Midbrain (tissue), 1 donor: ENCODE measurements at regions not wholly inside any gene's neighbourhood (a gene's known extent, or its start where the extent isn't known, plus 50 kb on each side); places are given as distances from the start of the nearest gene placed in this dataset.
"Not testable (repeated sequence)": the region's sequence is repeated elsewhere in the genome, so short reads cannot be mapped to it uniquely, and the experiment has no call there.

Experiments used
- DNase-seq: peaks from one replicate; lab custom pipeline; 2025; lab: John Stamatoyannopoulos, UW

DNA sequence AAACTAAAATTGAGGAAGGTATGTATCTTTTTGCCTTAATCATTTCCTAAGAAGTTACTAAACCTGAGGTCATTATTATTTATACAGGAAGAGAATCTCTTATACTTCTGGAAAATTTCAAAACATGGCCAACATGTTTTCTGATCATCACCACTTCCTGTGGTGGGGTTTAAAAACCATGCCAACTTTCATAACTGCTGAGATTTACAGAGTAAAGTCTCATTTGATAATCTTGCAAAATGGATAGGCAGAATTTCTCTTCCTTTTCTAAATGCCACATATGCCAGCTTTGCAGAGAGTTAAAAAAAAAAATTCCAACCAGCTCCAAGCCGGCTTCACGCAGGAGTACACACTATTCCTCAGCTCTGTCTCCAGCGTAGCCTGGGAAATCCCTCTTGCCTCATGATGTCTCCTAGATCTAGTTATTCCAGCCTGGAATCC lies 124.3 kb upstream of the SPRED1 start:
- peak; percentile 20 for DNase-seq

- no peak for DNase-seq
Measured at GRCh38 chr15:38128921-38129320, 123.7 kb upstream of the SPRED1 start.

GRCh38 chr15:38129531-38130204 lies 123.0 kb upstream of the SPRED1 start:
- DNase-seq: peak; percentile 71

DNA sequence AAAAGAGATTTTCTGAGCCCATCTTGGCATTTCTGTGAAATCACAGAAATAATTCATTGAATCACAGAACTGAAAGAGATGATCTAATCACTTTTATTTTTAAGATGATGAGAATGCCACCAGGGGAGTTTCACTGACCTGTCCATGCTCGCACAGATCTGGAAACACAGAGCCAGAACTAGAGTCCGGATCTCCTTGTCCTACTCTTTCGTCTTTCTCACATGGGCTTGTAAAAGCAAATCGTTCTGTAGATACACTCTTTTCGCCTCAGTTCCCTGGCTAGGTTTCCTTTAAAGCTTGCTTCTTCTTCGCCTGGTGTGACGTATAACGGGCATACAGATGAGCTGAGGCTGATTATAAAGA lies 122.5 kb upstream of the SPRED1 start:
- peak; percentile 61 for DNase-seq

DNA sequence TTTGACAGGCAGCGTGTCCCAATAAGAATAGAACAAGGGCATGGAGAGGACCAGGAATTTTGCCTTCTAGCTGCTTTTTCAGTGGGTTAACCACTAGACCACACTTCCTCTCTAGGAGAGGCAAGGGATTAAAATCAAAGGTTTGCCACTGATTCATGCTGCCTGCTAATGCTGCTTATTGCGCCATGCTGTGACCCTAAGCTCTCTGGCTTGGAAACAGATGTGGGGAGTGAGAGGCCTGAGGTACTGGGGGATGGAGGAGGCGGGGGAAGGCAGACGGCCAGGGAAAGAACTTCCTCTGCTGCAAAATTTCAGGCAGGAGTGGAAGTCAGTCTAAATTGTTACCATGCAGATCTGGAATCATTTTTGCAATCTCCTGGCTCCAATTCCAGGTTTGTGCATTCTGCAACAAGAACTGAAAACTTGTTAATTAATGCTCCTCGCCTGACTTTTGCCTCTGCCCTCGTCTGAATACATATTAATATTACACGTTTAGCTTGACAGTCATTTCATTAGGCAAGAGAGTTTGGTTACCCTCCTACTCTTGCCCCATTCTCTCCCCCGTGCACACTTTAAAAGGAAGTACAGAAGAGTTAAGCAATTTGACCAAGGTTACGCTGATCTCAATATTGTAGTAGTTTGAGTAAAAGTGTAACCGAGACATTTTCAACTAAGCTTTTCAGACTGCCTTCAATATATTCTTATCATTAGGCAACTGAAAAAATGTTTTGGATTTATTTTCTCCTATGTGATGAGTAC lies 121.7 kb upstream of the SPRED1 start:
- DNase-seq: peak; percentile 71

DNA sequence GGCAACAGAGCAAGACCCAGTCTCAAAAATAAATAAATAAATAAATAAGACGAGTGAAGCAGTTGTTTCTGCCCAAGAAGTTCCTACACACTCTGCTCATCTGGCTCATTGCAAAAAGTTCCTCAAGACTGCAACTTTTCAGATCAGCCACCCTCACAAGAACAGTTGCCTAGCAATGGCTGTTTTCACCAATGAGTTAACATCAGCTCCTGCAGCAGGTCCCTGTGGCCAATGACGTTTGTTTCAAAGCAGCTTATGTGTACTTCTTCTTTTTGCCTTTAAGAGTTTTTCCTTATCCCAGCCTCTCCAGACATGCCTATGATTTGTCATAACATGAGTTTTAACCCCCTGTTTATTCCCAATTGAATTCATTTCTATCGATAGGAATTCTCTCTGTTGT lies 118.4 kb upstream of the SPRED1 start:
- no peak for DNase-seq

DNA sequence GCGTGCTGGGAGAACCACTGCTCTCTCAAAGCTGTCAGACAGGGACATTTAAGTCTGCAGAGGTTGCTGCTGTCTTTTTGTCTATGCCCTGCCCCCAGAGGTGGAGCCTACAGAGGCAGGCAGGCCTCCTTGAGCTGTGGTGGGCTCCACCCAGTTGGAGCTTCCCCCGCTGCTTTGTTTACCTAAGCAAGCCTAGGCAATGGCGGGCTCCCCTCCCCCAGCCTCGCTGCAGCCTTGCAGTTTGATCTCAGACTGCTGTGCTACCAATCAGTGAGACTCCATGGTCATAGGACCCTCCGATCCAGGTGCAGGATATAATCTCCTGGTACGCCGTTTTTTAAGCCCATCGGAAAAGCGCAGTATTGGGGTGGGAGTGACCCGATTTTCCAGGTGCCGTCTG lies 110.4 kb upstream of the SPRED1 start:
- DNase-seq: not testable (repeated sequence)

- DNase-seq: no peak
Measured at GRCh38 chr15:38144921-38145320, 107.7 kb upstream of the SPRED1 start.

DNA sequence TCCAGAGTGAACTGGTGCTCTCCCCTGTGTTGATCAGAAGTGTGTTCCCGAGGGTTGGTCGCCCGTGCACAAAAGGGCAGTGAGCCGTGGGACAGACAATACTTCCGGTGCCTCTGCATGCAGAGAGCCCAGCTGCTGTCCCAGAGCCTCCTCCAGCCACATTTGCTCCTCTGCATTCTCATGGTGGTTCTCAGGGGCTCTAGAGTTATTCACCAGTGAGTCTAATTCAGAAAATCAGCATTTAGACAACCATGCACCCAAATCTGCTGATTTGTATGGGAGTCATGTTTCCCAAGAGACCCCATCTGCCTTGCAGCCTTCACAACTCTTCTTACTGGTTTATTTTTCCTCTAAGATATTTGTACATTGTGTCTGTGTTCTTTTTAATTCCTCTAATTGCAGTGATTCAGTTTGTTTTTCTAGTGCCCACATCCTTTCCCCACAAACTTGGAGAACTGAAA lies 107.0 kb upstream of the SPRED1 start:
- DNase-seq: peak; percentile 13

- no peak for DNase-seq
Measured at GRCh38 chr15:38147246-38147645, 105.4 kb upstream of the SPRED1 start.

DNA sequence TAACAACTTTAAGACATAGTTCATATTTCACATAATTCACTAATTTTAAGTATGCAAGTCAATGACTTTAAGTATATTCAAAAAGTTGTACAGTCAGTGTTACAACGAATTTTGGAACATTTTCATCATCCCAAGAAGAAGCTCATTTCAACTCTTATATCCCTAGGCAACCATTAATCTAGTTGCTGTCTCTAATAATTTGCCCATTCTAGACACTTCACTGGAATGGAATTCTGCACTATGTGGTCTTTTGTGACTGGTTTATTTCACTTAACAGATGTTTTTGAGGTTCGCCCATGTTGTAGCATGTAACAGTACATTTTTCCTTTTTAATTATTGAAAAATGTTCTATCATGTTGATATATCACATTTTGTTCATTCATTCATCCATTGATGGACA lies 104.2 kb upstream of the SPRED1 start:
- DNase-seq: no peak

DNA sequence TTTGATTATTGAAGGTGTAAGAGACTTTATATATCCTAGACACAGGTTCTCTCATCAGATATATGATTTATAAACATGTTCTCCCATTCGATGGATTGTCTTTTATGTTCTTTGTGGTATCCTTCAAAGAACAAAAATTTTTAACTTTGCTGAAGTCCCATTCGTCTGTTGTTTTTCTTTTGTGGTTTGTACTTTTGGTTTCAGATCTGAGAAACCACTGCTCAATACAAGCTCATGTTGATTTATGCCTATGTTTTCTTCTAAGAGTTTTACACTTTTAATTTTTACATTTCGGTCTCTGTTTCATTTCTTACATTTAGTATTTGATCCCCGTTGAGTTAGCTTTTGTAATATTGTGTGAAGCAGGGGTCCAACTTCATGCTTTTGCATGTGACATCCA lies 103.3 kb upstream of the SPRED1 start:
- no peak for DNase-seq

DNA sequence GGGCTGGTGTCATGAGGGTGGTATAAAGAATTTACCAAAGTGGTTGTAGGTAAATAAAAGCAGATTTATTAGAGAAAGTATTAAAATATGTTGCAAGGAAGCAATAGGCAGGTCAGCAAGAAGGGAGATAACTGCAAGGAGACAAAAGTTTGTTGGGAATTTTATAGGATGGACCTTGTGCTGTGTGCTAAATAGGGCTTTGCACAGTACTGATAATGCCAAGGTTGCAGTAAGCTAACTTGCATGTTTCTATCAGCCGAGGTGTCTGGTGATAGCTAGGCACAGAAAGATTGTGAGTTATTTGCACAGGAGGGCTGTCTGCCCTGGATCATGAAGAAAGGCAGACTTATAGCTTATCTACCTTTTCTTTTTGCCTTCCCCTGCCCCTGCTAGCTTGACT lies 102.5 kb upstream of the SPRED1 start:
- no peak for DNase-seq

- no peak for DNase-seq
Measured at GRCh38 chr15:38150794-38151193, 101.8 kb upstream of the SPRED1 start.

DNA sequence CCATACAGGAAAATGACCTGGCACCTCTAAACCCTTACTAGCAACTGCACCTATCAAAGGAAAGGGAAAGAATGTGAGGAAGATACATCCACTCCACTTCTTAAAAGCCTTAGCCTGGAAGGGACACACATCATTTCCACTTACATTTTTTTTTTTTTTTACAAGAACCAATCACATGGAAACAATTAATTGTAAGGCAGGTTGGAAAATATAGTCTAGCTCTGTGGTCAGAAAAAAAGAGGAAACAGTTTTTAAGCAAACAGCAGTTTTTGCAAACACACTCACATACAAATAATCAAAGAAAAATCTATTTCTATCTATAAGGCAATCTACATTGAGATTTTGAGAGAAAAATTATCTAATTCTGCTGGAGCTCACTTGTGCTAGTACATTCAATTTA lies 98.9 kb upstream of the SPRED1 start:
- no peak for DNase-seq

DNA sequence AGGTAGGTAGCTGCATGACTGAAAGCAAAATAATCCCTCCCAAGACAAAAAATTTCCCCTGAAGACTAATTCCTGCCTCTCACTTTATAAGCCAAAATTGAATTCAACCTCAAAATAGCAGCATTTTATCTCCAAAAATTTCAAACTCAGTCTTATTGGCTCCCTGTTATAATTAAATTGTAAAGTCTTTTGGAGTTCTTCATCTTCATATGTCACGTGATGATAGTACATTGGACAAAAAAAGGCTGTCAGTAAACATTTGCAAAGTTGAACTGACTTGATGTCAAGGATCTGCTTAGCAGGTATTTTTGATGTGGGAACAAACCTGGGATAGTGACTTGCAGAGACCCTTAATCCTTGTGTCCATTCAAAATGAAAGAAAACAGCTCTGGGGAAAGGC lies 98.4 kb upstream of the SPRED1 start:
- no peak for DNase-seq

DNA sequence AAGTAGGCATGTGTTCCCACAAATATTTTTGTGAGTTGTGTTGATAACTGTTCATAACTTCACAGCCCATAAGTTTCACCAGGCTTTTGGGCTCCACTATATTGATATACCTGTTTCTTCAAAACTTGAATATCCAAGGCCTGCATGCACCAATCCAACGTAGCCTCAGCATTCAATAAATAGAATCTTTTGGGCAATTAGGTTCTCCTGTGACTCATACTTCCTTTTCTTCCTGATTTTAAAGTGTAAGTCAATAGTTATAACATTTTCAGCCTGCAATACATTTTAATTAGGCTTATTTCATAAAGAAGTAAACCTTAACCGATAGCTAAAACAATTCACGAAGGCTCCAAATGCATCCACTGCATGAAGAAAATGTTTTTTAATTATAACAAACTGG lies 97.8 kb upstream of the SPRED1 start:
- no peak for DNase-seq

GRCh38 chr15:38163658-38164057 lies 89.0 kb upstream of the SPRED1 start:
- DNase-seq: no peak

DNA sequence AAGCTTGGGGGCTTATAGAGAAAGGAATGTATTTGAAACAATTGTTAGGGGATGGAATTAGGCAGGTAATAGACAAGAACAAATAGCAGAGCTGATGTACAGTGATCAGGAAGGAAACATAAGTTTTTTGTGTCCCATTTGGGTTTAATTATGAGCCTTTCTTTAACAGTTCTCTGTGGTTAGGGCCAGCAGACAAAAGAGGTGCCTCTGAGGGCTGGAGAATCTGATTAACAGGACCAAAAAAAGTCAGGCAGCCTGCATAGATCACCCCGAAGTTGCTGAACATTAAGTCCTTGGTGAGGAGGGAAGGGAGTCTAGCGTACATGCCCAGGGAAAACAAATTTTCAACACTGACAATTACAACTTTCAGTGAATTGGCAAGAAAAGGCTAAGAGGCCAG lies 88.6 kb upstream of the SPRED1 start:
- no peak for DNase-seq

GRCh38 chr15:38164507-38164906 lies 88.1 kb upstream of the SPRED1 start:
- no peak for DNase-seq

GRCh38 chr15:38168467-38169070 lies 84.1 kb upstream of the SPRED1 start:
- DNase-seq: no peak

DNA sequence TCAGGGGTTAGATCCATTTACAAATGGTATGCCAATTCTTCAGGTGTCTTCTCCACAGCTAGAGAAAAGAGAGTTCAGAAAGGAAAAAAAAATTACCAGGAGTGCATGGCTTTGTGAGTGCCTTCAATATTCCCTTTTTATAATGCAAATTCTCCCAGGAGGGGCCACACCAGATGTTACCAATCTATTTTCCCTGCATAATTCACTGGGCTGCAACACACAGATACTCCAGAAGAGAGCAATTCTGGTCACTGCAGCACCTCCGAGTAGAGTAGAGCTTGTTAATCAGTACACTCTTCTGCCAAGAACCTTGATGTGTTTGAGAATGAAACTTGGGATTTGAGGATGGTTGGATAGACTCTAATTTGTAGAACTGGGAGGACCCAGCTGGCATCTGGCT lies 80.7 kb upstream of the SPRED1 start:
- DNase-seq: no peak

- peak; percentile 28 for DNase-seq
Measured at GRCh38 chr15:38174691-38175090, 77.9 kb upstream of the SPRED1 start.
